ENCODE measurements at regions not wholly inside any gene's neighbourhood (a gene's known extent, or its start where the extent isn't known, plus 50 kb on each side); places are given as distances from the start of the nearest gene placed in this dataset.

GRCh38 chr2:136167721-136168475 lies 49.9 kb upstream of the CXCR4 start:
- DNase-seq = no peak

Measured in stimulated activated CD4-positive, alpha-beta T cell treated with anti-CD3 and anti-CD28 coated beads, Interleukin-4, amount 100 ng/mL, for 24 hours (primary cell).